Ishikawa (cell line): ENCODE measurements at regions not wholly inside any gene's neighbourhood (a gene's known extent, or its start where the extent isn't known, plus 50 kb on each side); places are given as distances from the start of the nearest gene placed in this dataset.

Source experiments
- CEBPB ChIP-seq: IDR thresholded peaks from 2 replicates; pipeline ENCODE4 v1.6.1; 2012
- EP300 ChIP-seq: IDR thresholded peaks from 2 replicates; pipeline ENCODE4 v1.6.1; 2012; ENCODE audit warnings: borderline replicate concordance
- RAD21 ChIP-seq: IDR thresholded peaks from 2 replicates; pipeline ENCODE4 v1.6.1; 2012; ENCODE audit warnings: low read depth
- TAF1 ChIP-seq: IDR thresholded peaks from 2 replicates; pipeline ENCODE4 v1.6.1; 2012; ENCODE audit warnings: low read depth, mild to moderate bottlenecking
- ZBTB7A ChIP-seq: IDR thresholded peaks from 2 replicates; pipeline ENCODE4 v1.6.1; 2012; ENCODE audit warnings: low read depth

DNA sequence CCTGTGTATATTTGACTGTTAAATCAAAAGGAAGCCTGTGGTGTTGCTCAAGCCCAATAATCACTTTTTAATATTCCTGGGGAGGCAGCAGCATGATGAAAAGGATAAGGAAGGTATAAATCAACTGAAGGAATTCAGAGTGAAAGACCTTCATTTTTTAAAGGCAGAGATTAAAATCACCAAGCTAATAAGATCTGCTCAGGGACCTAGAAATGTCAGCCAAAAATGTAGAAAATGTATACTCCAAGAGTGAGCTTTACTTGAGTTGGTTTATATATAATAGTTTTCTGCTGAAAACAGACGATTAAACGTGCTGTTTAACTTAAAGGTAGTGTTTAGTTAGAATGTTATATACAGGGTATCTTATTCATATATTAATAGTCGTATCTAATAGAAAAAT, 549.3 kb downstream of the IQCM start:
- TF ChIP-seq RAD21 (no peak), EP300 (no peak), CEBPB (no peak), ZBTB7A (no peak), TAF1 (no peak)
